ENCODE measurements at regions not wholly inside any gene's neighbourhood (a gene's known extent, or its start where the extent isn't known, plus 50 kb on each side); places are given as distances from the start of the nearest gene placed in this dataset.
"Not testable (repeated sequence)": the region's sequence is repeated elsewhere in the genome, so short reads cannot be mapped to it uniquely, and the experiment has no call there.

- TF ChIP-seq CTCF (IDR thresholded peaks at IDR 0.05; ENCODE audit: insufficient read depth, low read length, poor library complexity, severe bottlenecking) = no peak
- TF ChIP-seq EZH2phosphoT487 (conservative IDR thresholded peaks at IDR 0.05; ENCODE audit: low read length) = no peak
- Histone ChIP-seq H3K9me3 (ENCODE audit: insufficient read depth, low read length) (no peaks in the 10 kb centered on the region), H3K36me3 (ENCODE audit: low read length) (no peaks in the 10 kb centered on the region), H3K4me2 (ENCODE audit: low read depth, low read length, poor library complexity, severe bottlenecking) (no peak overlapping the region), H3K27ac (ENCODE audit: low read depth, low read length) (no peak overlapping the region), H3K79me2 (ENCODE audit: insufficient read depth, low read length) (no peaks in the 10 kb centered on the region), H3K27me3 (ENCODE audit: low read length) (no peaks in the 10 kb centered on the region), H3K9me2 (replicated peaks; ENCODE audit: insufficient read depth, low read length) (no peaks in the 10 kb centered on the region), H2AFZ (ENCODE audit: low read depth, low read length, severe bottlenecking) (no peak overlapping the region), H3K9ac (ENCODE audit: low read length) (no peak overlapping the region), H3F3A (ENCODE audit: insufficient read depth) (no peaks in the 10 kb centered on the region), H3K4me3 (ENCODE audit: insufficient read depth, low read length, poor library complexity, severe bottlenecking) (no peak overlapping the region), H4K20me1 (ENCODE audit: low read depth, low read length) (no peaks in the 10 kb centered on the region)
These were observed 355.0 kb upstream of the EMCN start for GRCh38 chr4:100872811-100873210.

- H3K79me2 ChIP-seq (ENCODE audit: insufficient read depth, low read length) = no peaks in the 10 kb centered on the region
- TF ChIP-seq CTCF (IDR thresholded peaks at IDR 0.05; ENCODE audit: insufficient read depth, low read length, poor library complexity, severe bottlenecking) = no peak
- no peak for TF ChIP-seq EZH2phosphoT487 (conservative IDR thresholded peaks at IDR 0.05; ENCODE audit: low read length)
- no peaks in the 10 kb centered on the region for H3F3A ChIP-seq (ENCODE audit: insufficient read depth)
- H3K4me2 ChIP-seq (ENCODE audit: low read depth, low read length, poor library complexity, severe bottlenecking) = no peak overlapping the region
- H3K4me3 ChIP-seq (ENCODE audit: insufficient read depth, low read length, poor library complexity, severe bottlenecking) = no peak overlapping the region
- H3K9ac ChIP-seq (ENCODE audit: low read length) = no peak overlapping the region
- no peak overlapping the region for H2AFZ ChIP-seq (ENCODE audit: low read depth, low read length, severe bottlenecking)
- H3K9me3 ChIP-seq (ENCODE audit: insufficient read depth, low read length) = no peaks in the 10 kb centered on the region
- no peaks in the 10 kb centered on the region for H3K9me2 ChIP-seq (replicated peaks; ENCODE audit: insufficient read depth, low read length)
- H3K36me3 ChIP-seq (ENCODE audit: low read length) = no peaks in the 10 kb centered on the region
- H3K27ac ChIP-seq (ENCODE audit: low read depth, low read length) = no peak overlapping the region
- H3K27me3 ChIP-seq (ENCODE audit: low read length) = no peaks in the 10 kb centered on the region
- no peaks in the 10 kb centered on the region for H4K20me1 ChIP-seq (ENCODE audit: low read depth, low read length)
These were observed 353.3 kb upstream of the EMCN start for GRCh38 chr4:100870940-100871772.

GRCh38 chr4:100869276-100869675 lies 351.5 kb upstream of the EMCN start:
- Histone ChIP-seq H3F3A (ENCODE audit: insufficient read depth) (no peaks in the 10 kb centered on the region), H3K79me2 (ENCODE audit: insufficient read depth, low read length) (no peaks in the 10 kb centered on the region), H3K36me3 (ENCODE audit: low read length) (no peaks in the 10 kb centered on the region), H3K9me3 (ENCODE audit: insufficient read depth, low read length) (no peaks in the 10 kb centered on the region), H3K9ac (ENCODE audit: low read length) (no peak overlapping the region), H2AFZ (ENCODE audit: low read depth, low read length, severe bottlenecking) (no peak overlapping the region), H3K27ac (ENCODE audit: low read depth, low read length) (no peak overlapping the region), H3K9me2 (replicated peaks; ENCODE audit: insufficient read depth, low read length) (no peaks in the 10 kb centered on the region), H3K27me3 (ENCODE audit: low read length) (no peaks in the 10 kb centered on the region), H3K4me3 (ENCODE audit: insufficient read depth, low read length, poor library complexity, severe bottlenecking) (no peak overlapping the region), H4K20me1 (ENCODE audit: low read depth, low read length) (no peaks in the 10 kb centered on the region), H3K4me2 (ENCODE audit: low read depth, low read length, poor library complexity, severe bottlenecking) (no peak overlapping the region)
- TF ChIP-seq CTCF (IDR thresholded peaks at IDR 0.05; ENCODE audit: insufficient read depth, low read length, poor library complexity, severe bottlenecking) = no peak
- no peak for TF ChIP-seq EZH2phosphoT487 (conservative IDR thresholded peaks at IDR 0.05; ENCODE audit: low read length)

GRCh38 chr4:100868281-100868680 lies 350.5 kb upstream of the EMCN start:
- not testable (repeated sequence) for H3K79me2 ChIP-seq (ENCODE audit: insufficient read depth, low read length); H3K4me3 ChIP-seq (ENCODE audit: insufficient read depth, low read length, poor library complexity, severe bottlenecking); H2AFZ ChIP-seq (ENCODE audit: low read depth, low read length, severe bottlenecking); H3K27me3 ChIP-seq (ENCODE audit: low read length); H3K4me2 ChIP-seq (ENCODE audit: low read depth, low read length, poor library complexity, severe bottlenecking); H4K20me1 ChIP-seq (ENCODE audit: low read depth, low read length); H3K9me3 ChIP-seq (ENCODE audit: insufficient read depth, low read length); H3K9me2 ChIP-seq (replicated peaks; ENCODE audit: insufficient read depth, low read length); H3F3A ChIP-seq (ENCODE audit: insufficient read depth); H3K36me3 ChIP-seq (ENCODE audit: low read length); H3K9ac ChIP-seq (ENCODE audit: low read length); H3K27ac ChIP-seq (ENCODE audit: low read depth, low read length)

Measured in SU-DHL-6 (cell line).